Caco-2 (cell line): ENCODE measurements at regions not wholly inside any gene's neighbourhood (a gene's known extent, or its start where the extent isn't known, plus 50 kb on each side); places are given as distances from the start of the nearest gene placed in this dataset.

Experiments
- BruUV-seq: library from RNA; stranded (reverse); fragments of 400-500 nt; replicated peaks from 2 replicates; lab custom pipeline; 2021; lab: Mats Ljungman, UMichigan
- CTCF ChIA-PET: fragments of 300-600 bp; sonication (Branson Sonifier 250); formaldehyde crosslinking; loops from one replicate; lab custom pipeline; 2022; ENCODE audit warnings: antibody characterized with exemption; lab: Charles Lee
- POLR2A ChIA-PET: fragments of 300-600 bp; sonication (Branson Sonifier 250); formaldehyde crosslinking; loops from one replicate; lab custom pipeline; 2022; ENCODE audit warnings: antibody characterized with exemption; lab: Charles Lee
- DNase-seq, 2 experiments: peaks; one replicate each; pipeline versions ENCODE4 v3.0.0 to v3.0.0-alpha.2; 2020 to 2022
- H3K27me3 ChIP-seq: replicated peaks from 2 replicates; pipeline ENCODE4 v1.6.0; 2011; ENCODE audit warnings: low read length; ENCODE audit not compliant: control insufficient read depth, insufficient read depth
- H3K36me3 ChIP-seq: 2 replicates; pipeline ENCODE4 v1.5.1; 2011; ENCODE audit warnings: low read length; ENCODE audit not compliant: control insufficient read depth, insufficient read depth
- H3K4me1 ChIP-seq: fragments of 250-450 bp; sonication (Bioruptor Pico); 2 replicates; pipeline ENCODE4 v1.5.1; 2020; ENCODE audit warnings: mild to moderate bottlenecking
- H3K4me3 ChIP-seq: 2 replicates; pipeline ENCODE4 v1.5.1; 2011; ENCODE audit warnings: low read depth, mild to moderate bottlenecking, control low read depth, low read length
- H3K9me3 ChIP-seq: fragments of 250-450 bp; sonication (Bioruptor Pico); 2 replicates; pipeline ENCODE4 v1.5.1; 2020; ENCODE audit warnings: mild to moderate bottlenecking, moderate library complexity
- H3K27ac Mint-ChIP-seq: one replicate; pipeline ENCODE4 v1.8.0; 2022; ENCODE audit warnings: mixed read lengths; ENCODE audit not compliant: unreplicated experiment
- H3K27me3 Mint-ChIP-seq: one replicate; pipeline ENCODE4 v1.8.0; 2022; ENCODE audit warnings: mixed read lengths; ENCODE audit not compliant: insufficient read depth, unreplicated experiment
- H3K36me3 Mint-ChIP-seq: one replicate; pipeline ENCODE4 v1.8.0; 2022; ENCODE audit warnings: mild to moderate bottlenecking, mixed read lengths; ENCODE audit not compliant: insufficient read depth, unreplicated experiment
- H3K4me1 Mint-ChIP-seq: one replicate; pipeline ENCODE4 v1.8.0; 2022; ENCODE audit warnings: low read depth, mixed read lengths; ENCODE audit not compliant: unreplicated experiment
- H3K4me3 Mint-ChIP-seq: one replicate; pipeline ENCODE4 v1.8.0; 2022; ENCODE audit warnings: mild to moderate bottlenecking, moderate library complexity, mixed read lengths; ENCODE audit not compliant: unreplicated experiment
- H3K9me3 Mint-ChIP-seq: one replicate; pipeline ENCODE4 v1.8.0; 2022; ENCODE audit warnings: mixed read lengths; ENCODE audit not compliant: unreplicated experiment
- CTCF ChIP-seq, 2 experiments: fragments of 200-600 bp in 1 of 2; IDR thresholded peaks; 1 replicate in 1 of 2; 2 replicates in 1 of 2; pipeline versions ENCODE4 v1.5.1 to v1.8.0; 2011 to 2022; ENCODE audit warnings: antibody characterized with exemption in 1 of 2, control low read depth in 1 of 2, inconsistent platforms in 1 of 2, low read depth in 1 of 2, low read length in 1 of 2, mild to moderate bottlenecking in 1 of 2, moderate library complexity in 1 of 2; ENCODE audit not compliant: insufficient read depth in 1 of 2, severe bottlenecking in 1 of 2, unreplicated experiment in 1 of 2
- intact Hi-C: fragments of 100-400 bp; cut with micrococcal nuclease; formaldehyde crosslinking; loops from one replicate; pipeline ENCODE4 v1.10.0; 2022; ENCODE audit not compliant: unreplicated experiment

DNA sequence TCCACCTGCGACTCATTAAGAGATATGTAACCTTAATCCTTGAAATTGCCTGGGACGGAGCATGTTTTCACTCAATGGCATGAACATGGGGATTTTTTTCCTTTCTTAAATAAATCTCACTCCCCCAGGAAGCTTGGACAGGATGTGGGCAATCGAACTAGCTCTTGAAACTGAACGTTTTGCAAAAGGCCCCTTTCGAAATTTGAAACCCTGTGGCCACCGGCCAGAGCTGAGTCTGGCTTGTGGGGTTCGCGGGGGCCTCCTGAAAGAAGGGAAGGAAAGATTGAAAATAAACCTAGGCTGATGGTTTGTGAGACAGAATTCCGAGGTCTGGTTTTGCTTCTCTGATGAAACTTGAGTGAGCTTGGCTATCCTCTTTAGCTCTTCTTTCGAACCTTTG is 101.4 kb upstream of the RTL1 start:
- H3K27me3 Mint-ChIP-seq: peaks cover 29% of the 10 kb centered on the region
- H3K9me3 Mint-ChIP-seq: no peaks in the 10 kb centered on the region
- no peak for DNase-seq
- no peak overlapping the region for H3K4me3 Mint-ChIP-seq
- TF ChIP-seq CTCF (IDR thresholded peaks at IDR 0.05; ENCODE audit: insufficient read depth in 1 of 2, low read depth in 1 of 2, low read length in 1 of 2, severe bottlenecking in 1 of 2, unreplicated experiment in 1 of 2): no peak
- POLR2A ChIA-PET: no interaction called here
- no peaks in the 10 kb centered on the region for H3K4me1 Mint-ChIP-seq
- no peaks in the 10 kb centered on the region for H3K36me3 ChIP-seq
- H3K4me1 ChIP-seq: no peaks in the 10 kb centered on the region
- CTCF ChIA-PET: no interaction called here
- H3K27me3 ChIP-seq: no peaks in the 10 kb centered on the region
- no peak overlapping the region for H3K27ac Mint-ChIP-seq
- H3K4me3 ChIP-seq: no peak overlapping the region
- no TSS peak for BruUV-seq
- no peaks in the 10 kb centered on the region for H3K36me3 Mint-ChIP-seq
- H3K9me3 ChIP-seq: no peaks in the 10 kb centered on the region
- intact Hi-C loops: no loop called here

DNA sequence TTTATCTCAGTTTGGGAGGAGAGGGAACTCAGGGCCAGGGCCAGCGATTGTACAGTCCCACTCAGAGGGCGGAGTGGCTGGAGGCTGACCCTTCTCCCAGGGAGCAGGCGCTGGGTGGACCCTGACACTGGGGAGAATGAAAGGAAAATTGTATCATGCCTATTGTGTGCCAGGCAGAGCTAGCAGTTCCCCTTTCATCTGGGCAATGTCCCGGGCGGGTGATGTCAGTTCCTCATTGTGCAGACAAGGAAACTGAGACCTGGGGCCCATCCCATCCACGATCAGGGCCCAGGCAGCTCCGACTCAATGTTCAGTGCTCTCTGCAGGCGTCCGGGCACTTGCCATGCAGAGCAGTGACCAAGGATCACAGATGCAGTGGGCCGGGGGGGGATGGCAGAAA is 101.9 kb upstream of the RTL1 start:
- H3K27ac Mint-ChIP-seq: no peak overlapping the region
- H3K27me3 ChIP-seq: no peaks in the 10 kb centered on the region
- intact Hi-C loops: no loop called here
- no peak overlapping the region for H3K4me3 ChIP-seq
- no peak for DNase-seq
- H3K9me3 Mint-ChIP-seq: no peaks in the 10 kb centered on the region
- H3K27me3 Mint-ChIP-seq: peaks cover 31% of the 10 kb centered on the region
- CTCF ChIA-PET: no interaction called here
- H3K4me3 Mint-ChIP-seq: no peak overlapping the region
- no peak for TF ChIP-seq CTCF (IDR thresholded peaks at IDR 0.05; ENCODE audit: insufficient read depth in 1 of 2, low read depth in 1 of 2, low read length in 1 of 2, severe bottlenecking in 1 of 2, unreplicated experiment in 1 of 2)
- no peaks in the 10 kb centered on the region for H3K4me1 Mint-ChIP-seq
- POLR2A ChIA-PET: no interaction called here
- H3K36me3 ChIP-seq: no peaks in the 10 kb centered on the region
- no TSS peak for BruUV-seq
- no peaks in the 10 kb centered on the region for H3K36me3 Mint-ChIP-seq
- H3K4me1 ChIP-seq: no peaks in the 10 kb centered on the region
- no peaks in the 10 kb centered on the region for H3K9me3 ChIP-seq

DNA sequence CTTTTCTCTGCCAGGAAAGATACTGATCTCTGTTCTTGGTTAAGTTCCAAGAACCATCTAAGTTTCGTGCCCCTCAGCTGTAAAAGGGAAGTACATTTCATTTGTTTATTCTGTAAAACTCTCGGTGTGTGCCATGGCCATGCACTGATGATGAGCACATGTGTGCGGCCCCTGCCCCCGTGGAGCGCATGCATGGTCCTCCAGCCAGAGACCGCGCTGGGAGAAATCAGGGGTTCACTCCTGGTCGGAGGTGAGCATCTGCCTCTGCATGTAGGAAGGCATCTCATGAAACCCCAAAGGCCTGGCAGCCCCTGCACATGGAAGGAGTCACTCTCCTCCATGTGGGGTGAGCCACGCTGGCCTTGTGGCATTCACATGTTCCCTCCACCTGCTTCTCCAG is 102.5 kb upstream of the RTL1 start:
- DNase-seq: no peak
- no TSS peak for BruUV-seq
- no peak overlapping the region for H3K4me3 ChIP-seq
- no peaks in the 10 kb centered on the region for H3K9me3 ChIP-seq
- H3K27me3 ChIP-seq: no peaks in the 10 kb centered on the region
- ChIA-PET CTCF (no interaction called here), POLR2A (no interaction called here)
- Mint-ChIP-seq H3K36me3 (no peaks in the 10 kb centered on the region), H3K4me1 (no peaks in the 10 kb centered on the region), H3K27me3 (peaks cover 26% of the 10 kb centered on the region), H3K27ac (no peak overlapping the region), H3K9me3 (no peaks in the 10 kb centered on the region), H3K4me3 (no peak overlapping the region)
- no peaks in the 10 kb centered on the region for H3K36me3 ChIP-seq
- H3K4me1 ChIP-seq: no peaks in the 10 kb centered on the region
- intact Hi-C loops: no loop called here
- no peak for TF ChIP-seq CTCF (IDR thresholded peaks at IDR 0.05; ENCODE audit: insufficient read depth in 1 of 2, low read depth in 1 of 2, low read length in 1 of 2, severe bottlenecking in 1 of 2, unreplicated experiment in 1 of 2)
